ENCODE measurements at regions not wholly inside any gene's neighbourhood (a gene's known extent, or its start where the extent isn't known, plus 50 kb on each side); places are given as distances from the start of the nearest gene placed in this dataset.

DNA sequence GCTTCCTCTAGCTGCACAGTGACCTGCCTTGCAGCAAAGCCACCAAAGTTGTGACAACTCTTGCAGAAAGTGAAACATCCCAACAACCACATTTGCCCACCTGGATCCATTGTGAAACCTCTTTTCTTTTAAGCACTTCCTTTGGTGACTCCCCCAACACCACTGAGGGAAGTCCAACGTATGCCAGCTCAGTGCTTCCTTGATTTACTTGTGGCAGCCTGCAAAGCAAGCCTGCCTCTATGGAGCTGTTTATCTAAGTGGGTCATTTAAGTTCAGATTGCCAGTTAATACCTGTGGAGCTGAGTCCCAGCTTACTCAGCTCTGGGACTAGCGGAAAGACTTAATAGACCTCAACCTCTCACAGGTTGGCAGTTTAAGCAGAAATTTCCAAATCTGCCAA is 230.8 kb upstream of the GHITM start:
- DNase-seq = no peak

DNA sequence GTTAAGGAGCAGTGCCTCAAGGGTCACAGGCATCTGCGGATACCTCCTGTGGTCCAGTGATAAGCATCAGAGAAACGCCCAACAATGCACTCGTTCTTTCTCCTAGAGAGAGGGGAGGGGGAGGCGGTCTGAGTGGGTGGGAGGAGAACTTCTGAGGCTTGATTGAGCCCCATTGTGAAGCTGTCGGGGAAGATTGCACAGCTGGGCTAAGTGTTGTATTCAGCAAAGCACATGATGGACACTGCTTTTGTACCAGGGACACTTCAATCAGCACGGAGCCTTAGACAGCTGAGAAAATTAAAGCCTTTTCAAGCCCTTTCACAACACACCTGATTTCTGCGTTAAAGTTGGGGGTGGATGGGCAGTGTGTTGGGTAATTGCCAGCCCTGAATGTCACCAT is 230.3 kb upstream of the GHITM start:
- peak; percentile 63 for DNase-seq

GRCh38 chr10:83915801-83916200 is 223.5 kb upstream of the GHITM start:
- DNase-seq = no peak

DNA sequence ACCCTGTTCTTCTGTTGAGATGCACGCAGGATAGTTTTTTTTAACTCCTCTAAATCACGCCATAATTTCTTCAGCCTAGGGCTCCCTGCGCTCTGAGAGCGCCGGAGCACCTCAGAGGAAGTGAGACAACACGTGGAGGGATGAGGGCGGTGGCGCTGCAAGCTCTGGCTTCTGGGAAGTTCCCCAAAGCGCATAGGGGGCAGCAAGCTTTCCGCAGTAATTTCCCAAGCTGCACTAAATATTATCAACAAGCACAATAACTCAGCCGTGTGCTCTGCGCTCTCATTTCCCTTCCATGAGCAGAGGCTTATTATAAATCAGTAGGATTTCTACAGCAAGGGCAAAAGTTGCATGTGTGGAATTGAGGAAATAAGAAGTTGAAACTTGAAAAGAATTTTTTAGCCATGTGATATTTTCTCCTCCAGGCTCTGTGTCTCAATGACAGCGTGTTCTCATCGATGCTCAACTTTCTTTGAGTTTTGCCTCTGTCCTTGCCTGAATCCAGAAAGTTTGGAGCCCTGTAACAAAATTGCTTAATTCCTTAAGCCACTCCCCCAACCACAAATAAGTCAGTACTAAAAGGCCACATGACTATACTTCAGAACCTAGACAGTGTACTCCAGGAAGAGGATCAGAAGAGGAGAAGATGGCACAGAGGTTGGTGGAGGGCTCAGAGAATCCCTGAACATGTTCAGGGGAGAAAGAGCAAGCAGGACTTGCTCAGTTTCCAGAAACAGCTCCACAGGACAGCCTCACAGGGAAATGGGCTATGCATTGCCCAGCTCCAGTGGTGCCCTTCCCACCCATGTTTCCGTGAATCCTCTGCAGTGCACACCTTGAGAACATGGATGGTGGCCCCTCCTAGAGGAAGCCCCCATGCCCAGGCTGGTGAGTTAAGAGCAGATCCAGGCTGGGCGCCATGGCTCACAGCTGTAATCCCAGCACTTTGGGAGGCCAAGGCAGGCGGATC is 221.5 kb upstream of the GHITM start:
- peak; percentile 42 for DNase-seq

DNA sequence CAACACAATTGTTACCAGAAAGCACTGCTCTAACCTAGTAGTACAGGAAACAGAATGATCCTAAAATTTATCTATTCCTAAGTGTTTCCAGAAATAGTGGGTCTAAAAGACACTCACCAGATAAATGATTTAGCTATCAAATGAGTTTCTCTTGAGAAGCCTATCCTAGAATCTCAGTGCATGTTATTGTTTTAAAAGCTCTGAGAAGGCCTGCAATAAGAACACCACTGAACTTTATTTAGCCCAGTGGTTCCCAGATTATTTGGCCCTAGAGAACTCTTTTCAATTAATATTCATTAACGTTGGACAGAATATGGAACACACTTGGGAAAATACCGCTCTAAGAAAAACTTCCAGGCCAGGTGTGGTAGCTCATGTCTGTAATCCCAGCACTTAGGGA is 220.1 kb upstream of the GHITM start:
- no peak for DNase-seq

DNA sequence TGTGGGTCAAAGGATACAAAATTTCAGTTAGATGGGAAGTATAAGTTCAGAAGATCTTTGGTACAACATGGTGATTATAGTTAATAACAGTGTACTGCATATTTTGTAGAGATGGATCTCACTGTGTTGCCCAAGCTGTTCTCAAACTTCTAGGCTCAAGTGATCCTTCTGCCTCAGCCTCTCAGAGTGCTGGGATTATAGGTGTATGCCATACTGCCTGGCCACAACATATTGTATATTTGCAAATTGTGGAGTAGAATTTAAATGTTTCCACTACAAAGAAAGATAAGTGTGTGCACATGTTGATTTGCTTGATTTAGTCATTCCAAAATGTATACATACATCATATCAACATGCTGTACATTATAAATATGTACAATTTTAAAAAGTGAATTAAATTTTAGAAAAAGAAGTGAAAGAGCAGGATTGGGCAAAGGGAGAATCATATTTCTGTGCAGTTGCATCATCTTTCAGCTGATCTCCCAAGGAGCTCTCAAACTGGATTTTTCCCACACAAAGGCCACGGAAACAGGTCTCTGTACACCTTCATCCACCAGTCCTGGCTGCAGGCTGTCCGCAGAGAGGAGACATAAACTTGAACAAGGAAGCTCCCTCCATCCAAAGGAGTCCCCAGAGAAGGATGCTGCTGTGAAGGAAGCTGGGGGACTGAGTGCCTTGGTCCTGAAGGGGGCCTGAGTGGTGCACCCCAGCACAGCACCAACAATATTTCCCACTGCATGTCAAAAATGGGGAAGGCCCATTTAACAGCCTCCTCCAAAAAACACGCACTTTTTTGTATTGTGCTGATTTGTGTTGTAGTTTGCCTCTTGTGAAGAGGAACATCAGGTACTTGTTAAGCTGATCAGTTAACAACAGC is 217.1 kb upstream of the GHITM start:
- DNase-seq = no peak

GRCh38 chr10:83925133-83925532 is 214.2 kb upstream of the GHITM start:
- DNase-seq = no peak

- no peak for DNase-seq
Observed at GRCh38 chr10:83926606-83927005, 212.7 kb upstream of the GHITM start.

DNA sequence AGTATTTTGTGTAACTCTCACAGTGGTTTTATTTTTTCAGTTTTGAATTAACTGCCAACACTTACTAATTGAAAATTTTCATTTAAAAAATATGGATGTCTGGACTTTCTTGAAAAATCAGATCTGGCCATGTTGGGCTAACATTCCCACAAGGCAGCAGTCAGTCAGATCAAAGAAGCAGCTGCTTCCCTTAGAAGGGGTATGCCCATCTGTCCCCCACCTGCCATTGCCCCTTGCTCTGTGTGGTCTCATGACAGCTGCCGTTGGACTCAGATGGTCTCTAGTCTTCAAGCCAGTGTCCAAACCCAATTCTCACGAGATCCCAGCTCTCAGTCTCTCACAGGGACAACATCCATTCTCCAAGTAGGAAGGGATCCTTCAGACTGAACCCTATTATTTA is 212.1 kb upstream of the GHITM start:
- no peak for DNase-seq

- peak; percentile 45 for DNase-seq
Observed at GRCh38 chr10:83929399-83929798, 209.9 kb upstream of the GHITM start.

GRCh38 chr10:83931669-83932068 is 207.6 kb upstream of the GHITM start:
- DNase-seq = no peak

- DNase-seq = no peak
Observed at GRCh38 chr10:83932245-83932644, 207.1 kb upstream of the GHITM start.

DNA sequence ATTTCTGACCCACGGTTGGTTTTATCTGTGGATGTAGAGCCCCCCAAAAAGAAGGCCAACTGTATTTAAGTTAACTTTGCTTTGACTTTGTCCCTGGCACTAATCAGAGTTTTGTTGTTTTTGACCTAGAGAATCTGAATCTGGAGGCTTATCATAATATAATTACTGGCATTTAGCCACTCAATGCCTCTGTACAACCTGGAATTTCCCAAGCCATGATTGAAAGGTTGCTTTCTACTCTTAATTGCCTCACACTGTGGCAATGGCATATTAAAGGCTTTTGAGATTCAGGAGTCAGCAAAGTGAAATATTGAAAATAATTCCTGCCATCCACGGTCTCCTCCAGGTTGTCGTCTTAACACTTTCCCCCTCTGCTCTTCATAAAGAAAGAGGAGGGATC is 205.2 kb upstream of the GHITM start:
- no peak for DNase-seq

- no peak for DNase-seq
Observed at GRCh38 chr10:83934641-83935338, 204.5 kb upstream of the GHITM start.

DNA sequence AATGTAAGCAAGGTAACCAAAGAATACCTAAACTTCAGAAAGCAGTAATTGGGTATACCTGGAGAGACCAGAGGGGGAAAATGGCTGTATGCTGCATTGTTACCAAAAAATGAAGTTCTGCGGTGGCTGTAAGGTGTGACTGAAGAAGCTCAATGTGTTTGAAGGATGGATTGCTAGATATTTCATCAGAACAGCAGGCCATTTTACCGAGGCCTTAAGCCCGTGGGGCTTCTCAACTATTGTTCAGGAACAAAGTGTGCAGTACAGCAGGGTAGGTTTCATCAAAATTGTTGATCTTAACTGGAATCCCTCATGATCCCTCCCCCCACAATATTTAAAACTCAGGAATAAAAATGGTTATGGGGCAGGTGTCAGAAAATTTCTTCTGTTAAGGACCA is 204.0 kb upstream of the GHITM start:
- DNase-seq = no peak

DNA sequence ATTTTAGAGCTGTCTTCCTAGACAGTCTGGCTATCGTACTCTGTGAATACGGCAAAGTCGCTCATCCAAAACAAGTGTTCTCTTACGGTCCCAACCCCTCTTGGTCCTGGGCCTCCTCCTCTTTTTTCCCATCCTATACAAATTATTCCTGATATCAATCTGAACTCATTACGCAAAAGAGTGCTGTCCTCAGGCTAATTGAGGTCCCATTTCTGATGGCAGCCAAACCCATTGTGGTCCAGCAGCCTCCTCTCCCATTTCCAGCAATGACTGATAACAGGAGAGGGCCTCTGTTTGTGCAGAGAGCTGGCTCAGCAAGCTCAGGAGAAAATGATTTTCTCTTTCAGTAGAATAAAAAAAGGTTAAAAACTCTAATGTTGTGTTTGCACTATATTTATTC is 203.4 kb upstream of the GHITM start:
- no peak for DNase-seq

- DNase-seq = no peak
Observed at GRCh38 chr10:83937161-83937560, 202.1 kb upstream of the GHITM start.

GRCh38 chr10:83937826-83938225 is 201.5 kb upstream of the GHITM start:
- DNase-seq = no peak

DNA sequence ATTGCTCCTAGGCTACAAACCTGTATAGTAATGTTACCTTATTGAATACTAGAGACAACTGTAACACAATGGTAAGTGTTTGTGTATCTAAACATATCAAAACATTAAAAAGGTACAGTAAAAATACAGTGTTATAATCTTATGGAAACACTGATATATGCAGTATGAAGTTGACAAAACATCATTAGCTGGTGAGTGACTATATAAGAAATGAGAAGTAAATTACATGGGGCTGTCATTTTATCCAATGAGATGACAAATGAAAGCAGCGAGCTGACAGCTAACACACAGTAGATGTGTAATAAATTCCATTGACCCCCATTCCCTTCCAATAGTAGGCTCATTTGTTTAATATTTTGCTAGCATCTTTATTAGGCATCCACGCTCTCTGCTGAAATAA is 198.1 kb upstream of the GHITM start:
- DNase-seq = no peak

DNA sequence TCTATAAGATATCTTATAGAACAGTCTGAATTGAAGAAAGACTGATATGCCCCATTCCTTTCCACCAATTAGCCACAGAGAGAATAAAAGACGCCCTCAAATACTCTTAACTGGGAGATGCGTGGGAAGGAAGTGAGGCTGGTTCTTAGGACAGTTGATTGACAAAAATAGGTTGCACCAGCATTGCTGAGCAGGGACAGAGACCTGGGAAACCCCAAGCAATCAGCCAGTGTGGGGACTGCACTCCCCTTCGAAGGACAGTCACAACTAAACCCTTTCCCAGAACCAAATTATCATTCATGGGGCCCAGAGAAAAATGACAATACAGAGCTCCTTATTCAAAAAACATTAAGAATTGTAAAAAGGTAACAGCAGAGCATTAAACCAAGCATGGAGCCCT is 196.9 kb upstream of the GHITM start:
- DNase-seq = no peak

DNA sequence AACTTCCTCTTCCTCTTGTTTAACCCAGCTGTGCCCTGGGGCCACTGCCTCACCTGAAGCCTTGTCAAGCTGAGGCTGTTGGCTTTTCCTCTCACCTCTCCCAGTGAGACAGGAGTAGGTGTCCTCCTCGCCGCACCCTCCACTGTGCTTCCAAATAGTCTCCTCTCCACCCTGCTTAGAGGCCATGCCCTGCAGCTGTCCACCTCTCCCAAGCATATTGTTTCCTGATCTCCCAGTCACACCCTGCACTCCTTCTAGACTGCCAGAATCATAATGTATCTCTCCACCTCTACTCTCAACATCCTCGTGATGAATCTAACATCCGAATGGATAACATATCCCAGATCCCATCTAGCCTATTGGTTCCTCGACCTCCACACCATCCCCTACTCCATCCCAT is 196.3 kb upstream of the GHITM start:
- no peak for DNase-seq

DNA sequence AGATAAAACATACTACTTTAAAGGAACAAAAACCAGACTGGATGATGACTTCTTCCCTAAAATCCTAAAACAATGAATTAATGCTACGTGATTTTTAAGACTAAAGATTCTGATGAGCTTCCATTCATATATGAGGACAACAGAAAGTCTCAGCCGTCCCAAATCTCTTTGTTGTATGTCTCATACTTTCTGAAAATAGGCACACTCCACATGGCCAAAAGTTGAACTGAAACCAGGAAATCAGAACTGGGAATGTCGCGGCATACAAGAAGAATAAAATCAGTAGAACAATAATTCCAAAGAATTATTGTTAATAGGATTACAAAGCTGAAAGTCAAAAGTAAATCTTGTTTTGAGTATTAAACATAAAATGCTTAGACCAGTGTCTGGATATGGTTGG is 195.4 kb upstream of the GHITM start:
- no peak for DNase-seq

DNA sequence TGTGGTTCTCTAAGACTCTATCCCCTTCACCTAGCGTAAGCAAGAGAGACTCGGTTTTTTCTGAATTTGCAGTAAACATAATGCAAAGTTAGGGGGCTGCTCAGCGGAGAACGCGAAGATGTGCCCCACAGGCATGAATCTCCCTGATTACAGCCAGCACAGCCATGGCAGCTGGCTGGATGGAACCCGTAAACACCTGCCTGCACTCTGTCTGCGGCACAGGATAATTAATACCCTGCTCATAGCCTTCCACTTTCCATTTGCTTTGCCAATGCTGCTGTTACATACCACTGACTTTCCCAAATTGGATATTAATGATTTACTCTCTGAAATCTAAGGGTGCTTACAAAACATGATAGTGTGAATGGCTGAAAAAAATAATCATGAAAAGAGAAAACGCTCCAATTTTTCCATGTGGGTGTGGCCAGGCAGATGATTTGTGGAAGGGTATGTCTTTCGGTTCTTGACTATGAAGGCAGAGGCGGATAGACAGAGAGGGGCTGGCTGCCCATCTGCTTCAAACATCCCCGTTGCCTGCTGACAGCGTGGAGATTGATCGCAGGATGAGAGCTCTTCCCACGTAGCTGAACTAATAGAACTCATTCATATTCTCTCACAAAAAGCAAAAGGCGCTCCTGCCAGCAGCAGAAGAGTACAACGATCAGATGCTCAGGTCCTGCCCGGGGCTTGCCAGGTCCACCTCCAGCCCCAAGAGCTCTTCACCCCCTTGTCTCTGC is 193.2 kb upstream of the GHITM start:
- no peak for DNase-seq

Measured in retina (tissue), 1 donor.